HUDEP-2 (cell line): ENCODE measurements at regions not wholly inside any gene's neighbourhood (a gene's known extent, or its start where the extent isn't known, plus 50 kb on each side); places are given as distances from the start of the nearest gene placed in this dataset.
"Not testable (repeated sequence)": the region's sequence is repeated elsewhere in the genome, so short reads cannot be mapped to it uniquely, and the experiment has no call there.

Source experiments
- DNase-seq, 76 experiments: peaks; one replicate each; lab custom pipeline; 2025; ENCODE audit not compliant: unreplicated experiment in 76 of 76; lab: John Stamatoyannopoulos, UW

GRCh38 chr1:187763976-187764375 lies 935.2 kb downstream of the PLA2G4A start:
- DNase-seq = no peak

GRCh38 chr1:187771396-187771795 lies 942.6 kb downstream of the PLA2G4A start:
- DNase-seq = no peak

- DNase-seq = no peak
These were observed 944.4 kb downstream of the PLA2G4A start for GRCh38 chr1:187773168-187773567.

- no peak for DNase-seq
These were observed 959.0 kb downstream of the PLA2G4A start for GRCh38 chr1:187787736-187788135.

GRCh38 chr1:187788718-187789117 lies 960.0 kb downstream of the PLA2G4A start:
- no peak for DNase-seq

GRCh38 chr1:187790724-187791123 lies 962.0 kb downstream of the PLA2G4A start:
- DNase-seq = no peak

- no peak for DNase-seq
These were observed 965.8 kb downstream of the PLA2G4A start for GRCh38 chr1:187794561-187794960.

GRCh38 chr1:187809549-187809948 lies 980.8 kb downstream of the PLA2G4A start:
- DNase-seq = no peak

GRCh38 chr1:187816646-187817045 lies 987.9 kb downstream of the PLA2G4A start:
- DNase-seq = no peak

- peak in 1 of 76 experiments; percentile 18 for DNase-seq
These were observed 989.0 kb downstream of the PLA2G4A start for GRCh38 chr1:187817782-187818181.

- DNase-seq = no peak
These were observed 990.3 kb downstream of the PLA2G4A start for GRCh38 chr1:187819086-187819485.

GRCh38 chr1:187836557-187836956 lies 1007.8 kb downstream of the PLA2G4A start:
- DNase-seq = no peak

- no peak for DNase-seq
These were observed 1009.0 kb downstream of the PLA2G4A start for GRCh38 chr1:187837787-187838186.

- no peak for DNase-seq
These were observed 1009.9 kb downstream of the PLA2G4A start for GRCh38 chr1:187838335-187839293.

GRCh38 chr1:187839873-187840272 lies 1011.1 kb downstream of the PLA2G4A start:
- DNase-seq = no peak

- DNase-seq = no peak
These were observed 1011.8 kb downstream of the PLA2G4A start for GRCh38 chr1:187840557-187840956.

- DNase-seq = no peak
These were observed 1013.8 kb downstream of the PLA2G4A start for GRCh38 chr1:187842406-187843165.

GRCh38 chr1:187844313-187844712 lies 1015.6 kb downstream of the PLA2G4A start:
- no peak for DNase-seq

GRCh38 chr1:187847531-187847930 lies 1018.8 kb downstream of the PLA2G4A start:
- DNase-seq = no peak

GRCh38 chr1:187848321-187848720 lies 1019.6 kb downstream of the PLA2G4A start:
- no peak for DNase-seq

GRCh38 chr1:187850146-187850545 lies 1021.4 kb downstream of the PLA2G4A start:
- DNase-seq = not testable (repeated sequence)

GRCh38 chr1:187853505-187853904 lies 1024.8 kb downstream of the PLA2G4A start:
- no peak for DNase-seq
